ENCODE measurements at regions not wholly inside any gene's neighbourhood (a gene's known extent, or its start where the extent isn't known, plus 50 kb on each side); places are given as distances from the start of the nearest gene placed in this dataset.

DNA sequence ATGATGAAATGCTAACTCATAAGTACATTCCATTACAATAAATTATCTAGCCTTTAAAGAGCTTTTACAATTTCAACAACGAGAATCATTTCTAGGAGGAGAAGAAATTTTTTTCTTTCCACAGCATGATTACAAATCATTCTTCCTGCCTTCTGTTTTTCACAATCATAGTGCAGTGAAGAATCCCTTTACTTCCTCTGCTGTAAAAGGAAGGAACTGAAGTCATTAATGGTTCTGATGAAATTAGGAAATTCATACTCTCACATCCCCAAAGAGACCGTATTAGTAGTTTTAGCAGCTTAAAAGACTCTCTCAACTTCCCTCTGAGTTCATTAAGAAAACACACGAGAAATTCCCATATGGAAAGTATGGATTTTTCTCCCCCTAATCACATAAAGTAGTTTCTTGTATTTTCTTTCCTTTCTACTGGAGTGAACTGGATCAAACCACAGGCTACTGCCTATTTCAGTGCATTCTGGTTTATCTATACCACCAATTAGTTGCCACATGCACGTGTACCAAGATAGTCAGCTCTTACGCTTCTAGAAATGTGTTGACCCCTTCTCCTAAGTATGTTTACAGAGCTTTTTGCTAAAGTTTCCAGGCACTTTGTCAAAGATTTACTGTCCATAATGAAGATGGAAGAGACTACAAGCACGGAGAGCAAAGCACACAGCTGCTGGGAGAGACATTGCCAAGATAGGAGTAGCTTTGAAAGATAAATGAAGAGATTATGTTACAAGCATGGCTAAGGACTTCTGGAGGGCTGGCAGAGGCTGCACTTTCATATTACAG, 58.9 kb upstream of the KITLG start:
- peak; percentile 75 for ATAC-seq
- TF ChIP-seq, protein P1, sequence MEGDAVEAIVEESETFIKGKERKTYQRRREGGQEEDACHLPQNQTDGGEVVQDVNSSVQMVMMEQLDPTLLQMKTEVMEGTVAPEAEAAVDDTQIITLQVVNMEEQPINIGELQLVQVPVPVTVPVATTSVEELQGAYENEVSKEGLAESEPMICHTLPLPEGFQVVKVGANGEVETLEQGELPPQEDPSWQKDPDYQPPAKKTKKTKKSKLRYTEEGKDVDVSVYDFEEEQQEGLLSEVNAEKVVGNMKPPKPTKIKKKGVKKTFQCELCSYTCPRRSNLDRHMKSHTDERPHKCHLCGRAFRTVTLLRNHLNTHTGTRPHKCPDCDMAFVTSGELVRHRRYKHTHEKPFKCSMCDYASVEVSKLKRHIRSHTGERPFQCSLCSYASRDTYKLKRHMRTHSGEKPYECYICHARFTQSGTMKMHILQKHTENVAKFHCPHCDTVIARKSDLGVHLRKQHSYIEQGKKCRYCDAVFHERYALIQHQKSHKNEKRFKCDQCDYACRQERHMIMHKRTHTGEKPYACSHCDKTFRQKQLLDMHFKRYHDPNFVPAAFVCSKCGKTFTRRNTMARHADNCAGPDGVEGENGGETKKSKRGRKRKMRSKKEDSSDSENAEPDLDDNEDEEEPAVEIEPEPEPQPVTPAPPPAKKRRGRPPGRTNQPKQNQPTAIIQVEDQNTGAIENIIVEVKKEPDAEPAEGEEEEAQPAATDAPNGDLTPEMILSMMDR (IDR thresholded peaks at IDR 0.05): peak in 2 of 4 experiments; percentile 44
- no peak for TF ChIP-seq EP300 (IDR thresholded peaks at IDR 0.05)
- TF ChIP-seq POLR2A (IDR thresholded peaks at IDR 0.05): no peak
- TF ChIP-seq POLR2AphosphoS5 (IDR thresholded peaks at IDR 0.05): peak; percentile 50
- H3K9me3 ChIP-seq: no peaks in the 10 kb centered on the region
- H3K27me3 ChIP-seq: no peaks in the 10 kb centered on the region
- H3K36me3 ChIP-seq: no peaks in the 10 kb centered on the region
- peak overlapping the region; percentile 72 to 87 (median 76) for H3K27ac ChIP-seq
- peak overlapping the region; percentile 27 to 28 for H3K4me3 ChIP-seq
- H3K4me1 ChIP-seq: peaks cover 8 to 26% (median 9%) of the 10 kb centered on the region in 3 donors
- WGBS, 2 donors (ENCODE audit: low coverage in 1 of 2): 1 to 8% methylated on average over 5 to 6 of the region's 6 CpGs

DNA sequence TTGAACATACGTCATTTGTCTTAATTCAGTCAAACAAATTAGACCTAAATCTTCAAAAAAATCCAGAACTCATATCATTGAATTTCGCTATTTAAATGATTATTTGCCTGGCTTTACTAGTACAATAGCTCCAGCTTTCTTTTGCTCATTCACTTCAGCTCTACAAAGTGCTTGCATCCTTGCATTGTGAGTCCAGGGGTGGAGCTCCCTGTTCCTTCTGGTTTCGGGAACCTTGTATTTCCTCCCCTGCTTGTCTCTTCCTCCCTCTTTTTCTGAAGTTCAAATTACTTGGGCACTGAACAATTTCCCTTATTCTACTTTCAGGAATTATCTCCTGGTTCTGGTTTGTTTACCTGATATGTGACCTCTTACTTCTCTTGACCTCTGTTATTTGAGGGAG, 58.1 kb upstream of the KITLG start:
- TF ChIP-seq, protein P1 (IDR thresholded peaks at IDR 0.05): no peak
- TF ChIP-seq EP300 (IDR thresholded peaks at IDR 0.05) (no peak), POLR2A (IDR thresholded peaks at IDR 0.05) (no peak), POLR2AphosphoS5 (IDR thresholded peaks at IDR 0.05) (no peak)
- no peak for ATAC-seq
- Histone ChIP-seq H3K27me3 (no peaks in the 10 kb centered on the region), H3K4me3 (no peak overlapping the region), H3K9me3 (no peaks in the 10 kb centered on the region), H3K27ac (peak overlapping the region; percentile 72 to 87 (median 76)), H3K4me1 (peaks cover 8 to 26% (median 9%) of the 10 kb centered on the region in 3 donors), H3K36me3 (no peaks in the 10 kb centered on the region)
- WGBS, 2 donors (ENCODE audit: low coverage in 1 of 2): 68 to 100% methylated on average over 2 to 3 of the region's 3 CpGs

DNA sequence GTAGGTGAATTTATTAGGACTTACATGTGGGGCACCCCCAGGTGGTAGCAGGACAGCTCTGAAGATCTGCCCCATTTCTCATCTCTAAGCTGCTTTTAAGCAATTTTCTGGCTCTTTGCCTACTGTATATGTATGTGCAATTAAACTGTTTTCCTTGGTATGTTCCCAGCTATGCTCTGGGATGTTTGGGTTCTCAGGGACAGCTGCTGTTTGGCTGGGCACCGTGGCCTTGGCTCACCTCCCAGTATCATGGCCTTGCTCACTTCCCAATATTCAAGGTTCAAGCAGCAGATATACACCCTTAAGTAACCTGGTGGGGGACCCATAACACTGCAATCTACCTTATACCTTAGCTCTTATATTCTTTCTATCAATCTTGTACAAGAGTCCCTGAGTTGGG, 53.7 kb upstream of the KITLG start:
- Histone ChIP-seq H3K27ac (no peak overlapping the region), H3K27me3 (no peaks in the 10 kb centered on the region), H3K4me3 (no peak overlapping the region), H3K9me3 (no peaks in the 10 kb centered on the region), H3K4me1 (peaks cover 0 to 34% (median 5%) of the 10 kb centered on the region in 3 donors), H3K36me3 (no peaks in the 10 kb centered on the region)
- TF ChIP-seq POLR2AphosphoS5 (IDR thresholded peaks at IDR 0.05): no peak
- TF ChIP-seq EP300 (IDR thresholded peaks at IDR 0.05): no peak
- no peak for TF ChIP-seq POLR2A (IDR thresholded peaks at IDR 0.05)
- TF ChIP-seq, protein P1 (IDR thresholded peaks at IDR 0.05): no peak
- ATAC-seq: no peak
- whole genome bisulfite sequencing, 2 donors (ENCODE audit: low coverage in 1 of 2): 20 to 80% methylated on average over 1 of the region's 1 CpG

DNA sequence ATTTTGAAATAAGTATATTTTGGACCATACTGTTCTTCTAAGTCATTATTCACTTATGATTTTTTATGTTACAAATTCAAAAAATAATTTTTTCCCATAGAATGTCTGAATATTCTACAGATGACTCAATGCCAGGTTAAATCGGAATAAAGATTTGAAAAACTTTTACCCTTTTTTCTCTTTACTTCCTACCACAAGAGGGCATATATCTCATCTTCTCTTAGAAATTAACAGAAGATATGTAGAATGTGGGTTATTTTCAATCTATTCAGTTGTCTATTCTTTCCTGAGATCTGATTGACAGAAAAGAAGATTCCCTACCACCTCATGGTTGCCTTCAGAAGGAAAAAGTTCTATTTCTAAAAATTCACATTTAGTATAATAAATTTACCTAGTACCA, 53.0 kb upstream of the KITLG start:
- Histone ChIP-seq H3K27ac (no peak overlapping the region), H3K4me1 (peaks cover 0 to 34% (median under 1%) of the 10 kb centered on the region in 3 donors), H3K9me3 (no peaks in the 10 kb centered on the region), H3K36me3 (no peaks in the 10 kb centered on the region), H3K4me3 (no peak overlapping the region), H3K27me3 (no peaks in the 10 kb centered on the region)
- ATAC-seq: no peak
- 78 to 85% methylated on average over 1 of the region's 1 CpG for WGBS, 2 donors (ENCODE audit: low coverage in 1 of 2)
- TF ChIP-seq, protein P1 (IDR thresholded peaks at IDR 0.05): peak in 2 of 4 experiments; percentile 8 to 18
- TF ChIP-seq POLR2AphosphoS5 (IDR thresholded peaks at IDR 0.05) (no peak), EP300 (IDR thresholded peaks at IDR 0.05) (no peak), POLR2A (IDR thresholded peaks at IDR 0.05) (no peak)

DNA sequence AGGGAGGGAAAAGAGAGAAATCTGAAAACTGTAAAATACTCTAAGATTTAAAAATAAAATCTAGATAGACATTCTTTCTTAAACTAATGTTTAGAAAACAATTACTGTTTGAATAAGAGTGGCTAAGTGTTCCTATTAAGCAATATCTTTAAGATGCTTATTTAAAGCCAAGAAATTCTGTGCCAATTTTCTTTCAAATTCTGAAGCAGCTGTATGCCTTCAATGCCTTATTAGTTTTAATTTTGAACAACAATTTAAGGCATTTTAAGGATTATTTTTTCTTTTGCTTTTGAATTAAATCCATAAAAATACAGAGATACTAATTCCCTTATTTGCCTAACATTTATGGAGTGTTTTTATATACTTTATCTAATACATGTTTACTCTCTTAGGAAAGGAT, 50.3 kb upstream of the KITLG start:
- no peaks in the 10 kb centered on the region for H3K9me3 ChIP-seq
- no peaks in the 10 kb centered on the region for H3K27me3 ChIP-seq
- no peak overlapping the region for H3K4me3 ChIP-seq
- no peak overlapping the region for H3K27ac ChIP-seq
- H3K36me3 ChIP-seq: no peaks in the 10 kb centered on the region
- ATAC-seq: no peak
- no peak for TF ChIP-seq EP300 (IDR thresholded peaks at IDR 0.05)
- TF ChIP-seq, protein P1 (IDR thresholded peaks at IDR 0.05): no peak
- no peak for TF ChIP-seq POLR2AphosphoS5 (IDR thresholded peaks at IDR 0.05)
- TF ChIP-seq POLR2A (IDR thresholded peaks at IDR 0.05): no peak
- peaks cover 0 to 28% (median 0%) of the 10 kb centered on the region in 3 donors for H3K4me1 ChIP-seq

Measured in gastroesophageal sphincter (tissue), 4 donors.